HG02642 (cell line): ENCODE measurements at regions not wholly inside any gene's neighbourhood (a gene's known extent, or its start where the extent isn't known, plus 50 kb on each side); places are given as distances from the start of the nearest gene placed in this dataset.
A peak's percentile ranks its signal among the peaks of the same experiment; 100 is the strongest.
"Not testable (repeated sequence)": the region's sequence is repeated elsewhere in the genome, so short reads cannot be mapped to it uniquely, and the experiment has no call there.

Experiments used
- ATAC-seq: cut with Tn5 transposase; IDR thresholded peaks from one replicate; pipeline ENCODE4 v1.9.1; 2021; ENCODE audit warnings: mild to moderate bottlenecking; ENCODE audit not compliant: unreplicated experiment, poor library complexity

- no peak for ATAC-seq
These were observed 272.3 kb upstream of the PLPP4 start for GRCh38 chr10:120184547-120185337.

GRCh38 chr10:120186506-120186905 lies 270.5 kb upstream of the PLPP4 start:
- no peak for ATAC-seq

GRCh38 chr10:120187168-120187567 lies 269.9 kb upstream of the PLPP4 start:
- ATAC-seq, result not testable (repeated sequence)

GRCh38 chr10:120188950-120189349 lies 268.1 kb upstream of the PLPP4 start:
- no peak for ATAC-seq

- ATAC-seq, result no peak
These were observed 260.9 kb upstream of the PLPP4 start for GRCh38 chr10:120195984-120196712.

- no peak for ATAC-seq
These were observed 252.2 kb upstream of the PLPP4 start for GRCh38 chr10:120204877-120205276.

GRCh38 chr10:120205368-120206018 lies 251.5 kb upstream of the PLPP4 start:
- no peak for ATAC-seq

- no peak for ATAC-seq
These were observed 248.5 kb upstream of the PLPP4 start for GRCh38 chr10:120208488-120208887.

- no peak for ATAC-seq
These were observed 247.8 kb upstream of the PLPP4 start for GRCh38 chr10:120209124-120209762.

- ATAC-seq, result no peak
These were observed 244.8 kb upstream of the PLPP4 start for GRCh38 chr10:120212275-120212674.

GRCh38 chr10:120213283-120213682 lies 243.7 kb upstream of the PLPP4 start:
- ATAC-seq, result not testable (repeated sequence)

GRCh38 chr10:120217736-120218135 lies 239.3 kb upstream of the PLPP4 start:
- no peak for ATAC-seq

- ATAC-seq, result no peak
These were observed 235.0 kb upstream of the PLPP4 start for GRCh38 chr10:120221873-120222485.

- no peak for ATAC-seq
These were observed 227.4 kb upstream of the PLPP4 start for GRCh38 chr10:120229641-120230040.

GRCh38 chr10:120239695-120240094 lies 217.3 kb upstream of the PLPP4 start:
- ATAC-seq, result not testable (repeated sequence)

GRCh38 chr10:120251821-120252442 lies 205.1 kb upstream of the PLPP4 start:
- ATAC-seq, result no peak

- no peak for ATAC-seq
These were observed 203.9 kb upstream of the PLPP4 start for GRCh38 chr10:120253131-120253530.

- ATAC-seq, result no peak
These were observed 196.6 kb upstream of the PLPP4 start for GRCh38 chr10:120260456-120260855.

- peak; percentile 81 for ATAC-seq
These were observed 194.0 kb upstream of the PLPP4 start for GRCh38 chr10:120262857-120263547.
